ENCODE measurements at regions not wholly inside any gene's neighbourhood (a gene's known extent, or its start where the extent isn't known, plus 50 kb on each side); places are given as distances from the start of the nearest gene placed in this dataset.

GRCh38 chr1:30484668-30485067, 238.7 kb downstream of the MATN1 start:
- FAIRE-seq, result no peak
- Histone ChIP-seq H3K4me3 (ENCODE audit: control insufficient read depth in 2 of 3, extremely low read depth in 1 of 3, insufficient read depth in 2 of 3, low read depth in 1 of 3, low read length in 3 of 3) (no peak overlapping the region), H3K9me1 (ENCODE audit: control insufficient read depth, extremely low read depth, insufficient read depth, low read length) (no peaks in the 10 kb centered on the region), H3K36me3 (ENCODE audit: control insufficient read depth in 2 of 2, extremely low read depth in 1 of 2, insufficient read depth in 2 of 2, low read length in 2 of 2) (no peaks in the 10 kb centered on the region), H4K20me1 (ENCODE audit: control insufficient read depth, extremely low read depth, insufficient read depth, low read length) (no peaks in the 10 kb centered on the region), H3K27ac (ENCODE audit: control insufficient read depth, insufficient read depth, low read length) (no peak overlapping the region), H3K4me2 (ENCODE audit: control insufficient read depth, extremely low read depth, insufficient read depth, low read depth, low read length) (no peak overlapping the region), H3K27me3 (ENCODE audit: control insufficient read depth, extremely low read depth, insufficient read depth, low read length) (no peaks in the 10 kb centered on the region), H3K79me2 (ENCODE audit: control insufficient read depth, insufficient read depth, low read length) (no peaks in the 10 kb centered on the region), H2AFZ (ENCODE audit: control insufficient read depth, low read length) (no peak overlapping the region), H3K9ac (ENCODE audit: control insufficient read depth, extremely low read depth, insufficient read depth, low read length) (no peak overlapping the region), H3K9me3 (ENCODE audit: control insufficient read depth, low read depth, low read length) (peaks cover 10% of the 10 kb centered on the region), H3K4me1 (ENCODE audit: control insufficient read depth, extremely low read depth, insufficient read depth, low read length) (no peaks in the 10 kb centered on the region)
- DNase-seq (ENCODE audit: low read depth, low spot score), result no peak
- TF ChIP-seq, protein P1, sequence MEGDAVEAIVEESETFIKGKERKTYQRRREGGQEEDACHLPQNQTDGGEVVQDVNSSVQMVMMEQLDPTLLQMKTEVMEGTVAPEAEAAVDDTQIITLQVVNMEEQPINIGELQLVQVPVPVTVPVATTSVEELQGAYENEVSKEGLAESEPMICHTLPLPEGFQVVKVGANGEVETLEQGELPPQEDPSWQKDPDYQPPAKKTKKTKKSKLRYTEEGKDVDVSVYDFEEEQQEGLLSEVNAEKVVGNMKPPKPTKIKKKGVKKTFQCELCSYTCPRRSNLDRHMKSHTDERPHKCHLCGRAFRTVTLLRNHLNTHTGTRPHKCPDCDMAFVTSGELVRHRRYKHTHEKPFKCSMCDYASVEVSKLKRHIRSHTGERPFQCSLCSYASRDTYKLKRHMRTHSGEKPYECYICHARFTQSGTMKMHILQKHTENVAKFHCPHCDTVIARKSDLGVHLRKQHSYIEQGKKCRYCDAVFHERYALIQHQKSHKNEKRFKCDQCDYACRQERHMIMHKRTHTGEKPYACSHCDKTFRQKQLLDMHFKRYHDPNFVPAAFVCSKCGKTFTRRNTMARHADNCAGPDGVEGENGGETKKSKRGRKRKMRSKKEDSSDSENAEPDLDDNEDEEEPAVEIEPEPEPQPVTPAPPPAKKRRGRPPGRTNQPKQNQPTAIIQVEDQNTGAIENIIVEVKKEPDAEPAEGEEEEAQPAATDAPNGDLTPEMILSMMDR (optimal IDR thresholded peaks at IDR 0.05 in 1 of 3, IDR thresholded peaks at IDR 0.05 in 1 of 3, conservative IDR thresholded peaks at IDR 0.05 in 1 of 3; ENCODE audit: extremely low read depth in 1 of 3, insufficient read depth in 2 of 3, low read length in 3 of 3), result no peak
- TF ChIP-seq EZH2 (IDR thresholded peaks at IDR 0.05; ENCODE audit: low read length), result no peak
- dilution Hi-C loops (cut with MboI; ENCODE audit: extremely low pct_ligation_motif_present, low sequenced_read_pairs), result no loop called here

GRCh38 chr1:30479575-30479974, 243.8 kb downstream of the MATN1 start:
- dilution Hi-C loops (cut with MboI; ENCODE audit: extremely low pct_ligation_motif_present, low sequenced_read_pairs), result no loop called here
- TF ChIP-seq EZH2 (IDR thresholded peaks at IDR 0.05; ENCODE audit: low read length), result no peak
- TF ChIP-seq, protein P1 (optimal IDR thresholded peaks at IDR 0.05 in 1 of 3, IDR thresholded peaks at IDR 0.05 in 1 of 3, conservative IDR thresholded peaks at IDR 0.05 in 1 of 3; ENCODE audit: extremely low read depth in 1 of 3, insufficient read depth in 2 of 3, low read length in 3 of 3), result no peak
- FAIRE-seq, result no peak

More at GRCh38 chr1:30479575-30479974, 243.8 kb downstream of the MATN1 start:
- Histone ChIP-seq H3K27me3 (ENCODE audit: control insufficient read depth, extremely low read depth, insufficient read depth, low read length) (no peaks in the 10 kb centered on the region), H3K9me3 (ENCODE audit: control insufficient read depth, low read depth, low read length) (peaks cover 10% of the 10 kb centered on the region), H3K79me2 (ENCODE audit: control insufficient read depth, insufficient read depth, low read length) (no peaks in the 10 kb centered on the region), H3K27ac (ENCODE audit: control insufficient read depth, insufficient read depth, low read length) (no peak overlapping the region), H3K4me1 (ENCODE audit: control insufficient read depth, extremely low read depth, insufficient read depth, low read length) (no peaks in the 10 kb centered on the region), H3K4me3 (ENCODE audit: control insufficient read depth in 2 of 3, extremely low read depth in 1 of 3, insufficient read depth in 2 of 3, low read depth in 1 of 3, low read length in 3 of 3) (no peak overlapping the region), H3K4me2 (ENCODE audit: control insufficient read depth, extremely low read depth, insufficient read depth, low read depth, low read length) (no peak overlapping the region), H3K9ac (ENCODE audit: control insufficient read depth, extremely low read depth, insufficient read depth, low read length) (no peak overlapping the region), H4K20me1 (ENCODE audit: control insufficient read depth, extremely low read depth, insufficient read depth, low read length) (no peaks in the 10 kb centered on the region), H2AFZ (ENCODE audit: control insufficient read depth, low read length) (no peak overlapping the region), H3K9me1 (ENCODE audit: control insufficient read depth, extremely low read depth, insufficient read depth, low read length) (no peaks in the 10 kb centered on the region), H3K36me3 (ENCODE audit: control insufficient read depth in 2 of 2, extremely low read depth in 1 of 2, insufficient read depth in 2 of 2, low read length in 2 of 2) (no peaks in the 10 kb centered on the region)
- no peak for DNase-seq (ENCODE audit: low read depth, low spot score)

All from keratinocyte (primary cell).